ENCODE measurements at regions not wholly inside any gene's neighbourhood (a gene's known extent, or its start where the extent isn't known, plus 50 kb on each side); places are given as distances from the start of the nearest gene placed in this dataset.

DNA sequence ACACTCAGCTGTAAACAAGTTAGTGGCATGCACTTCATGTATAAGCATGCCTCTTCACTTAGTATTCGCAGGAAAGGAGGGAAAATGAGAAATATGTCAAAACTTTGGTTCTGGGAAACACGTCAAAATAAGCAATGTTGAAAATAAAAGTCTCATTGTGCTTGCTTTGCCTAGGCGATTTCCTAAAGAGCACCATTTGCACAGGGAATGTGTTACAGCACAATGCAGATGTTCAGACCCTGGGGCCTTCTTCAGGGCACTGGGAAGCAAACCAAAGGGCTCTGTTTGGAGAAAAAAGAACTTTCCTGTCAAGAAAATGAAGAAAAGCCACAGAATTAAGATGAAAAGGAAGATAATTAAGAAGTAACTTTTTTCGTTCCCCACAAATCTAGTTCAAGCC is 98.6 kb upstream of the PLD5 start (continued):
- TF ChIP-seq, protein P1, sequence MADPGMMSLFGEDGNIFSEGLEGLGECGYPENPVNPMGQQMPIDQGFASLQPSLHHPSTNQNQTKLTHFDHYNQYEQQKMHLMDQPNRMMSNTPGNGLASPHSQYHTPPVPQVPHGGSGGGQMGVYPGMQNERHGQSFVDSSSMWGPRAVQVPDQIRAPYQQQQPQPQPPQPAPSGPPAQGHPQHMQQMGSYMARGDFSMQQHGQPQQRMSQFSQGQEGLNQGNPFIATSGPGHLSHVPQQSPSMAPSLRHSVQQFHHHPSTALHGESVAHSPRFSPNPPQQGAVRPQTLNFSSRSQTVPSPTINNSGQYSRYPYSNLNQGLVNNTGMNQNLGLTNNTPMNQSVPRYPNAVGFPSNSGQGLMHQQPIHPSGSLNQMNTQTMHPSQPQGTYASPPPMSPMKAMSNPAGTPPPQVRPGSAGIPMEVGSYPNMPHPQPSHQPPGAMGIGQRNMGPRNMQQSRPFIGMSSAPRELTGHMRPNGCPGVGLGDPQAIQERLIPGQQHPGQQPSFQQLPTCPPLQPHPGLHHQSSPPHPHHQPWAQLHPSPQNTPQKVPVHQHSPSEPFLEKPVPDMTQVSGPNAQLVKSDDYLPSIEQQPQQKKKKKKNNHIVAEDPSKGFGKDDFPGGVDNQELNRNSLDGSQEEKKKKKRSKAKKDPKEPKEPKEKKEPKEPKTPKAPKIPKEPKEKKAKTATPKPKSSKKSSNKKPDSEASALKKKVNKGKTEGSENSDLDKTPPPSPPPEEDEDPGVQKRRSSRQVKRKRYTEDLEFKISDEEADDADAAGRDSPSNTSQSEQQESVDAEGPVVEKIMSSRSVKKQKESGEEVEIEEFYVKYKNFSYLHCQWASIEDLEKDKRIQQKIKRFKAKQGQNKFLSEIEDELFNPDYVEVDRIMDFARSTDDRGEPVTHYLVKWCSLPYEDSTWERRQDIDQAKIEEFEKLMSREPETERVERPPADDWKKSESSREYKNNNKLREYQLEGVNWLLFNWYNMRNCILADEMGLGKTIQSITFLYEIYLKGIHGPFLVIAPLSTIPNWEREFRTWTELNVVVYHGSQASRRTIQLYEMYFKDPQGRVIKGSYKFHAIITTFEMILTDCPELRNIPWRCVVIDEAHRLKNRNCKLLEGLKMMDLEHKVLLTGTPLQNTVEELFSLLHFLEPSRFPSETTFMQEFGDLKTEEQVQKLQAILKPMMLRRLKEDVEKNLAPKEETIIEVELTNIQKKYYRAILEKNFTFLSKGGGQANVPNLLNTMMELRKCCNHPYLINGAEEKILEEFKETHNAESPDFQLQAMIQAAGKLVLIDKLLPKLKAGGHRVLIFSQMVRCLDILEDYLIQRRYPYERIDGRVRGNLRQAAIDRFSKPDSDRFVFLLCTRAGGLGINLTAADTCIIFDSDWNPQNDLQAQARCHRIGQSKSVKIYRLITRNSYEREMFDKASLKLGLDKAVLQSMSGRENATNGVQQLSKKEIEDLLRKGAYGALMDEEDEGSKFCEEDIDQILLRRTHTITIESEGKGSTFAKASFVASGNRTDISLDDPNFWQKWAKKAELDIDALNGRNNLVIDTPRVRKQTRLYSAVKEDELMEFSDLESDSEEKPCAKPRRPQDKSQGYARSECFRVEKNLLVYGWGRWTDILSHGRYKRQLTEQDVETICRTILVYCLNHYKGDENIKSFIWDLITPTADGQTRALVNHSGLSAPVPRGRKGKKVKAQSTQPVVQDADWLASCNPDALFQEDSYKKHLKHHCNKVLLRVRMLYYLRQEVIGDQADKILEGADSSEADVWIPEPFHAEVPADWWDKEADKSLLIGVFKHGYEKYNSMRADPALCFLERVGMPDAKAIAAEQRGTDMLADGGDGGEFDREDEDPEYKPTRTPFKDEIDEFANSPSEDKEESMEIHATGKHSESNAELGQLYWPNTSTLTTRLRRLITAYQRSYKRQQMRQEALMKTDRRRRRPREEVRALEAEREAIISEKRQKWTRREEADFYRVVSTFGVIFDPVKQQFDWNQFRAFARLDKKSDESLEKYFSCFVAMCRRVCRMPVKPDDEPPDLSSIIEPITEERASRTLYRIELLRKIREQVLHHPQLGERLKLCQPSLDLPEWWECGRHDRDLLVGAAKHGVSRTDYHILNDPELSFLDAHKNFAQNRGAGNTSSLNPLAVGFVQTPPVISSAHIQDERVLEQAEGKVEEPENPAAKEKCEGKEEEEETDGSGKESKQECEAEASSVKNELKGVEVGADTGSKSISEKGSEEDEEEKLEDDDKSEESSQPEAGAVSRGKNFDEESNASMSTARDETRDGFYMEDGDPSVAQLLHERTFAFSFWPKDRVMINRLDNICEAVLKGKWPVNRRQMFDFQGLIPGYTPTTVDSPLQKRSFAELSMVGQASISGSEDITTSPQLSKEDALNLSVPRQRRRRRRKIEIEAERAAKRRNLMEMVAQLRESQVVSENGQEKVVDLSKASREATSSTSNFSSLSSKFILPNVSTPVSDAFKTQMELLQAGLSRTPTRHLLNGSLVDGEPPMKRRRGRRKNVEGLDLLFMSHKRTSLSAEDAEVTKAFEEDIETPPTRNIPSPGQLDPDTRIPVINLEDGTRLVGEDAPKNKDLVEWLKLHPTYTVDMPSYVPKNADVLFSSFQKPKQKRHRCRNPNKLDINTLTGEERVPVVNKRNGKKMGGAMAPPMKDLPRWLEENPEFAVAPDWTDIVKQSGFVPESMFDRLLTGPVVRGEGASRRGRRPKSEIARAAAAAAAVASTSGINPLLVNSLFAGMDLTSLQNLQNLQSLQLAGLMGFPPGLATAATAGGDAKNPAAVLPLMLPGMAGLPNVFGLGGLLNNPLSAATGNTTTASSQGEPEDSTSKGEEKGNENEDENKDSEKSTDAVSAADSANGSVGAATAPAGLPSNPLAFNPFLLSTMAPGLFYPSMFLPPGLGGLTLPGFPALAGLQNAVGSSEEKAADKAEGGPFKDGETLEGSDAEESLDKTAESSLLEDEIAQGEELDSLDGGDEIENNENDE (IDR thresholded peaks at IDR 0.05; ENCODE audit: low read depth, low read length) = no peak
- TF ChIP-seq FOXP1 (CRISPR knock-in tag; IDR thresholded peaks at IDR 0.05) (no peak), SMAD3 (CRISPR knock-in tag; conservative IDR thresholded peaks at IDR 0.05) (no peak), ZNF699 (CRISPR knock-in tag; IDR thresholded peaks at IDR 0.05; ENCODE audit: insufficient replicate concordance) (no peak), CBX1 (IDR thresholded peaks at IDR 0.05; ENCODE audit: low read depth) (no peak)

All from K562 (cell line).